GM12865 (cell line): ENCODE measurements at regions not wholly inside any gene's neighbourhood (a gene's known extent, or its start where the extent isn't known, plus 50 kb on each side); places are given as distances from the start of the nearest gene placed in this dataset.

Experiments
- DNase-seq: peaks from one replicate; pipeline ENCODE4 v3.0.0; 2010; ENCODE audit warnings: low read depth
- H3K4me3 ChIP-seq: 2 replicates; pipeline ENCODE4 v1.5.1; 2011; ENCODE audit warnings: mild to moderate bottlenecking, low read depth, low read length, control low read depth
- CTCF ChIP-seq: IDR thresholded peaks from 2 replicates; pipeline ENCODE4 v1.5.1; 2011; ENCODE audit warnings: low read length, control low read depth, low read depth, inconsistent platforms; ENCODE audit not compliant: insufficient read depth; ENCODE audit errors: missing control alignments

- no peak for TF ChIP-seq CTCF
- H3K4me3 ChIP-seq, result no peak overlapping the region
- no peak for DNase-seq
Observed at GRCh38 chr2:217165547-217165946, 305.7 kb upstream of the TNP1 start.

DNA sequence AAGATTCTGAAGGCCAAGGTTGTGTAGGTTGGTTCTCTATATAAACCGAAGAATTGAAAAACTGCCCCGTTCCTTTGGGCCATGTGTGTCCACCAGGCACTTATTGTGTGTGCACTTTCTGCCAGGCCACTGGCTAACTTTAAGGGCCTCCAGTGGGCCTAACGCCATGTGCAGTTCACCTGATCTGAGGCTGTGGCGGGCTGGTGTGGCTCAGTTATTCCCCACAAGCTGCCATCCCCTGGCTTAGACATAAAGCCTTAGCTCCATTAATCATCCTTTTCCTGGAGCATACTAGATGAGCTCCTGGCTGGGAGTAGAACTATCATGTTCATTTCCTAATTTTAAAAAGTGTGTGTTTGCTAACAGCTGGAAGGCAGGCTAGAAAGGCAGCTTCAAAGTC is 304.1 kb upstream of the TNP1 start:
- no peak for TF ChIP-seq CTCF
- DNase-seq, result no peak

DNA sequence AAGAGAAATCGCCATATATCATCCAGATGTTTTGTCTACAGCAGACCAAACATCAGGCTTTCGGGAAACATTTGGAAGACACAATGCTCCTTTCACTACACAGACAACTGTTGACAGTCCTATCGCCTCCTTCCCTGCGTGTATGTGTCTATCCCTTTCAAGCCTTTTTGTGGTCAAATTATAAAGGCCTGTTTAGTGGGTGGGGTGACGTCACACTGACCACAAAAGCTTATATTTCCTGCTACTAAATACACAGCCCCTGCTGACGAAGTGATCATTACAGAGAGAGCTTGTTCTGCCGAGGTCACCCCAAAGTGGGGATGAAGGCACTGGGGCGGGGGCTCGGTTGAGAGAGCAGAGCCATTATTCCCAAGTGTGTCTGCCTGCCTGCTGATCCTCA is 302.7 kb upstream of the TNP1 start:
- peak; percentile 62 for DNase-seq
- no peak for TF ChIP-seq CTCF
- no peak overlapping the region for H3K4me3 ChIP-seq

More for the DNA sequence above, 304.1 kb upstream of the TNP1 start:
- H3K4me3 ChIP-seq, result no peak overlapping the region

- no peak overlapping the region for H3K4me3 ChIP-seq
- TF ChIP-seq CTCF, result no peak
- DNase-seq, result peak; percentile 27
Observed at GRCh38 chr2:217160978-217161973, 301.4 kb upstream of the TNP1 start.

GRCh38 chr2:217160103-217160743 is 300.4 kb upstream of the TNP1 start:
- H3K4me3 ChIP-seq, result no peak overlapping the region
- no peak for DNase-seq
- no peak for TF ChIP-seq CTCF

- DNase-seq, result no peak
- TF ChIP-seq CTCF, result no peak
- no peak overlapping the region for H3K4me3 ChIP-seq
Observed at GRCh38 chr2:217158928-217159327, 299.1 kb upstream of the TNP1 start.
